ENCODE measurements at regions not wholly inside any gene's neighbourhood (a gene's known extent, or its start where the extent isn't known, plus 50 kb on each side); places are given as distances from the start of the nearest gene placed in this dataset.

- Mint-ChIP-seq H3K4me1 (ENCODE audit: low read depth) (peaks cover 12% of the 10 kb centered on the region), H3K9me3 (ENCODE audit: low read depth) (no peaks in the 10 kb centered on the region), H3K4me3 (ENCODE audit: low read depth) (no peak overlapping the region), H3K27ac (no peak overlapping the region), H3K27me3 (peaks cover 12% of the 10 kb centered on the region), H3K36me3 (ENCODE audit: insufficient read depth) (no peaks in the 10 kb centered on the region)
- no peak for DNase-seq (ENCODE audit: low spot score, unreplicated experiment)
- peak; percentile 20 for TF ChIP-seq CTCF (IDR thresholded peaks at IDR 0.05; ENCODE audit: unreplicated experiment)
Observed at GRCh38 chr12:96132819-96133218, 61.4 kb upstream of the ELK3 start.

- DNase-seq (ENCODE audit: low spot score, unreplicated experiment) = no peak
- H3K27me3 Mint-ChIP-seq = peaks cover 12% of the 10 kb centered on the region
- no peaks in the 10 kb centered on the region for H3K9me3 Mint-ChIP-seq (ENCODE audit: low read depth)
- no peak for TF ChIP-seq CTCF (IDR thresholded peaks at IDR 0.05; ENCODE audit: unreplicated experiment)
- H3K4me1 Mint-ChIP-seq (ENCODE audit: low read depth) = peaks cover 12% of the 10 kb centered on the region
- no peak overlapping the region for H3K4me3 Mint-ChIP-seq (ENCODE audit: low read depth)
- H3K36me3 Mint-ChIP-seq (ENCODE audit: insufficient read depth) = no peaks in the 10 kb centered on the region
- no peak overlapping the region for H3K27ac Mint-ChIP-seq
Observed at GRCh38 chr12:96134200-96134599, 60.0 kb upstream of the ELK3 start.

GRCh38 chr12:96136161-96136560 is 58.0 kb upstream of the ELK3 start:
- no peak for TF ChIP-seq CTCF (IDR thresholded peaks at IDR 0.05; ENCODE audit: unreplicated experiment)
- no peak for DNase-seq (ENCODE audit: low spot score, unreplicated experiment)
- Mint-ChIP-seq H3K27me3 (peaks cover 3% of the 10 kb centered on the region), H3K27ac (no peak overlapping the region), H3K4me3 (ENCODE audit: low read depth) (no peak overlapping the region), H3K36me3 (ENCODE audit: insufficient read depth) (no peaks in the 10 kb centered on the region), H3K9me3 (ENCODE audit: low read depth) (peaks cover 3% of the 10 kb centered on the region), H3K4me1 (ENCODE audit: low read depth) (peaks cover 4% of the 10 kb centered on the region)

- H3K27me3 Mint-ChIP-seq = no peaks in the 10 kb centered on the region
- H3K4me3 Mint-ChIP-seq (ENCODE audit: low read depth) = no peak overlapping the region
- no peak for DNase-seq (ENCODE audit: low spot score, unreplicated experiment)
- H3K27ac Mint-ChIP-seq = no peak overlapping the region
- H3K9me3 Mint-ChIP-seq (ENCODE audit: low read depth) = peaks cover 3% of the 10 kb centered on the region
- peaks cover 2% of the 10 kb centered on the region for H3K4me1 Mint-ChIP-seq (ENCODE audit: low read depth)
- TF ChIP-seq CTCF (IDR thresholded peaks at IDR 0.05; ENCODE audit: unreplicated experiment) = no peak
- no peaks in the 10 kb centered on the region for H3K36me3 Mint-ChIP-seq (ENCODE audit: insufficient read depth)
Observed at GRCh38 chr12:96136725-96137378, 57.3 kb upstream of the ELK3 start.

GRCh38 chr12:96140174-96140573 is 54.0 kb upstream of the ELK3 start:
- TF ChIP-seq CTCF (IDR thresholded peaks at IDR 0.05; ENCODE audit: unreplicated experiment) = no peak
- DNase-seq (ENCODE audit: low spot score, unreplicated experiment) = no peak
- no peak overlapping the region for H3K27ac Mint-ChIP-seq

More at GRCh38 chr12:96140174-96140573, 54.0 kb upstream of the ELK3 start:
- Mint-ChIP-seq H3K4me3 (ENCODE audit: low read depth) (no peak overlapping the region), H3K4me1 (ENCODE audit: low read depth) (peaks cover 2% of the 10 kb centered on the region), H3K27me3 (peaks cover 3% of the 10 kb centered on the region), H3K9me3 (ENCODE audit: low read depth) (peaks cover 3% of the 10 kb centered on the region), H3K36me3 (ENCODE audit: insufficient read depth) (no peaks in the 10 kb centered on the region)

Measured in progenitor cell of endocrine pancreas (in vitro differentiated cells).